Liver (tissue), 8 donors: ENCODE measurements at regions not wholly inside any gene's neighbourhood (a gene's known extent, or its start where the extent isn't known, plus 50 kb on each side); places are given as distances from the start of the nearest gene placed in this dataset.

Experiments used
- DNase-seq: peaks from one replicate; pipeline ENCODE4 v3.0.0-alpha.2; 2017; ENCODE audit warnings: low spot score
- H3K27ac ChIP-seq, 2 donors: one replicate each; pipeline ENCODE4 v1.7.0; 2013; ENCODE audit warnings: inconsistent platforms in 2 of 2, low read length in 2 of 2, control low read depth in 1 of 2, low read depth in 1 of 2, mild to moderate bottlenecking in 1 of 2
- H3K27me3 ChIP-seq, 4 donors: one replicate each; pipeline versions ENCODE4 v1.6.1 to v1.7.0; 2013; ENCODE audit warnings: low read length in 3 of 4, inconsistent platforms in 1 of 4, mild to moderate bottlenecking in 1 of 4, moderate library complexity in 1 of 4; ENCODE audit not compliant: control insufficient read depth in 4 of 4, insufficient read depth in 4 of 4
- H3K36me3 ChIP-seq, 4 donors: one replicate each; pipeline versions ENCODE4 v1.6.1 to v1.7.0; 2013; ENCODE audit warnings: low read length in 3 of 4, mild to moderate bottlenecking in 3 of 4, low read depth in 1 of 4, moderate library complexity in 1 of 4; ENCODE audit not compliant: control insufficient read depth in 4 of 4, insufficient read depth in 3 of 4
- H3K4me1 ChIP-seq, 4 donors: one replicate each; pipeline versions ENCODE4 v1.6.1 to v1.7.0; 2013; ENCODE audit warnings: low read length in 3 of 4, mild to moderate bottlenecking in 3 of 4, moderate library complexity in 1 of 4; ENCODE audit not compliant: control insufficient read depth in 4 of 4, insufficient read depth in 4 of 4
- H3K4me3 ChIP-seq, 3 donors: one replicate each; pipeline versions ENCODE4 v1.6.1 to v1.7.0; 2013; ENCODE audit warnings: low read length in 3 of 3, control low read depth in 1 of 3, low read depth in 1 of 3, mild to moderate bottlenecking in 1 of 3
- H3K9ac ChIP-seq, 2 donors: one replicate each; pipeline ENCODE4 v1.7.0; 2013; ENCODE audit warnings: low read length in 2 of 2, mild to moderate bottlenecking in 2 of 2, moderate library complexity in 2 of 2, control low read depth in 1 of 2, low read depth in 1 of 2
- H3K9me3 ChIP-seq, 4 donors: one replicate each; pipeline versions ENCODE4 v1.6.1 to v1.7.0; 2013; ENCODE audit warnings: low read length in 3 of 4; ENCODE audit not compliant: control insufficient read depth in 4 of 4
- EGR1 ChIP-seq, 2 donors: IDR thresholded peaks; 2 replicates each; pipeline ENCODE4 v1.6.1; 2016 to 2018; ENCODE audit warnings: antibody characterized with exemption in 2 of 2, low read depth in 2 of 2
- FOXA1 ChIP-seq: IDR thresholded peaks from 2 replicates; pipeline ENCODE4 v1.6.1; 2016; ENCODE audit warnings: antibody characterized with exemption
- FOXA2 ChIP-seq: IDR thresholded peaks from 2 replicates; pipeline ENCODE4 v1.6.1; 2016; ENCODE audit warnings: antibody characterized with exemption
- GABPA ChIP-seq, 2 donors: IDR thresholded peaks in 1 of 2; conservative IDR thresholded peaks in 1 of 2; 2 replicates each; pipeline ENCODE4 v1.6.1; 2016; ENCODE audit warnings: antibody characterized with exemption in 2 of 2, mild to moderate bottlenecking in 1 of 2, moderate library complexity in 1 of 2
- HNF4A ChIP-seq, 2 donors: conservative IDR thresholded peaks; 2 replicates each; pipeline ENCODE4 v1.6.1; 2016; ENCODE audit warnings: antibody characterized with exemption in 2 of 2, mild to moderate bottlenecking in 2 of 2
- HNF4G ChIP-seq: IDR thresholded peaks from 2 replicates; pipeline ENCODE4 v1.6.1; 2016; ENCODE audit warnings: antibody characterized with exemption
- JUND ChIP-seq, 2 donors: IDR thresholded peaks; 2 replicates each; pipeline ENCODE4 v1.6.1; 2016; ENCODE audit warnings: antibody characterized with exemption in 2 of 2
- NR2F2 ChIP-seq: IDR thresholded peaks from 2 replicates; pipeline ENCODE4 v1.6.1; 2016; ENCODE audit warnings: antibody characterized with exemption
- RAD21 ChIP-seq, 2 donors: IDR thresholded peaks; 2 replicates each; pipeline ENCODE4 v1.6.1; 2016; ENCODE audit warnings: antibody characterized with exemption in 2 of 2, mild to moderate bottlenecking in 2 of 2
- REST ChIP-seq: IDR thresholded peaks from 2 replicates; pipeline ENCODE4 v1.6.1; 2016; ENCODE audit warnings: antibody characterized with exemption, mild to moderate bottlenecking
- RXRA ChIP-seq, 2 donors: IDR thresholded peaks; 2 replicates each; pipeline ENCODE4 v1.6.1; 2017 to 2018; ENCODE audit warnings: antibody characterized with exemption in 2 of 2, mild to moderate bottlenecking in 1 of 2
- SP1 ChIP-seq: IDR thresholded peaks from 2 replicates; pipeline ENCODE4 v1.6.1; 2018; ENCODE audit warnings: antibody characterized with exemption, mild to moderate bottlenecking
- TAF1 ChIP-seq: conservative IDR thresholded peaks from 2 replicates; pipeline ENCODE4 v1.6.1; 2016; ENCODE audit warnings: antibody characterized with exemption, mild to moderate bottlenecking
- YY1 ChIP-seq: IDR thresholded peaks from 2 replicates; pipeline ENCODE4 v1.6.1; 2016; ENCODE audit warnings: antibody characterized with exemption, mild to moderate bottlenecking
- WGBS: extraction: QIAGEN DNeasy Blood & Tissue Kit; methylation state at CpG from one replicate; pipeline ENCODE4 v1.1.7; 2013; 5-methylcytosine and 5-hydroxymethylcytosine counted together
- TF ChIP-seq, protein P1 (sequence below): IDR thresholded peaks from 2 replicates; pipeline ENCODE4 v1.6.1; 2016; ENCODE audit warnings: antibody characterized with exemption
- TF ChIP-seq, protein P2 (sequence below): IDR thresholded peaks from 2 replicates; pipeline ENCODE4 v1.6.1; 2016; ENCODE audit warnings: antibody characterized with exemption
- TF ChIP-seq, protein P3 (sequence below): fragments of 150-350 bp; IDR thresholded peaks from 2 replicates; pipeline ENCODE4 v1.5.1; 2017; ENCODE audit warnings: improper control_type of control experiment, low read depth, low read length; ENCODE audit not compliant: missing input control
- TF ChIP-seq, protein P4 (sequence below): IDR thresholded peaks from 2 replicates; pipeline ENCODE4 v1.6.1; 2016; ENCODE audit warnings: antibody characterized with exemption
- donor health status: healthy.
- donor health status: healthy.
- donor health status: healthy.
- donor health status: healthy.
- donor health status: healthy.

GRCh38 chr2:183671233-183671632 is 547.0 kb downstream of the NUP35 start:
- TF ChIP-seq, protein P1, sequence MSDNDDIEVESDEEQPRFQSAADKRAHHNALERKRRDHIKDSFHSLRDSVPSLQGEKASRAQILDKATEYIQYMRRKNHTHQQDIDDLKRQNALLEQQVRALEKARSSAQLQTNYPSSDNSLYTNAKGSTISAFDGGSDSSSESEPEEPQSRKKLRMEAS, result no peak
- TF ChIP-seq JUND (IDR thresholded peaks at IDR 0.05), result no peak
- TF ChIP-seq TAF1, result no peak
- TF ChIP-seq GABPA (IDR thresholded peaks at IDR 0.05 in 1 of 2, conservative IDR thresholded peaks at IDR 0.05 in 1 of 2), result no peak
- no peak for TF ChIP-seq EGR1 (IDR thresholded peaks at IDR 0.05; ENCODE audit: low read depth in 2 of 2)
- TF ChIP-seq RAD21 (IDR thresholded peaks at IDR 0.05), result no peak
- no peak for TF ChIP-seq REST
- no peak for TF ChIP-seq FOXA2
- no peak for TF ChIP-seq FOXA1
- no peak for TF ChIP-seq HNF4A (conservative IDR thresholded peaks at IDR 0.05)
- TF ChIP-seq YY1, result no peak
- TF ChIP-seq SP1, result no peak
- TF ChIP-seq, protein P2, sequence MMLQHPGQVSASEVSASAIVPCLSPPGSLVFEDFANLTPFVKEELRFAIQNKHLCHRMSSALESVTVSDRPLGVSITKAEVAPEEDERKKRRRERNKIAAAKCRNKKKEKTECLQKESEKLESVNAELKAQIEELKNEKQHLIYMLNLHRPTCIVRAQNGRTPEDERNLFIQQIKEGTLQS, result no peak
- H3K27ac ChIP-seq, result no peak overlapping the region
- peaks cover 0 to 3% (median 0%) of the 10 kb centered on the region in 4 donors for H3K27me3 ChIP-seq
- H3K9me3 ChIP-seq, result no peaks in the 10 kb centered on the region
- DNase-seq, result no peak
- H3K9ac ChIP-seq, result no peak overlapping the region
- H3K4me1 ChIP-seq, result no peaks in the 10 kb centered on the region
- 62% methylated on average over 2 of the region's 2 CpGs for WGBS
- no peak overlapping the region for H3K4me3 ChIP-seq
- no peaks in the 10 kb centered on the region for H3K36me3 ChIP-seq

DNA sequence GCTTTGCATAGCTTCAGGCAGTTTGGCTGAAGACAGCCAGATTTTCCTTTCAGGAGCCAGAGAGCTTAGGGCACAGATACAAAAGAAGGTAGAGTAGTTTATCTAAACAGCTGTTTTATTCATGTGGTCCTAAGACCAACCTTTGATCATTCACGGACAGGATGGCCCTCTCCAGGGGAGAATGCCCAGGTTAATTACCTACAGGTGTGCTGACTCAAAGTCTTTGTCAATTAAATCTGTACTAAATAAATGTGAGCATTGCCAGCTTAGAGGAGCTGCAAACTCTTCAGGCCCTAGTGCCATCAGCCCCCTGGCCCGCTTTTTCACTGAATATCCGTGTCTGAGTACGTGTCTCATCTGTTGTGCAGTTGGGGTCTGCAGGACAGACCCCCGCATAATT is 554.7 kb downstream of the NUP35 start:
- H3K9ac ChIP-seq, result no peak overlapping the region
- no peaks in the 10 kb centered on the region for H3K36me3 ChIP-seq
- no peak overlapping the region for H3K27ac ChIP-seq
- H3K4me1 ChIP-seq, result no peaks in the 10 kb centered on the region
- no peaks in the 10 kb centered on the region for H3K27me3 ChIP-seq
- no peaks in the 10 kb centered on the region for H3K9me3 ChIP-seq
- TF ChIP-seq RAD21 (IDR thresholded peaks at IDR 0.05), result no peak
- no peak for TF ChIP-seq NR2F2
- no peak for TF ChIP-seq GABPA (IDR thresholded peaks at IDR 0.05 in 1 of 2, conservative IDR thresholded peaks at IDR 0.05 in 1 of 2)
- TF ChIP-seq JUND (IDR thresholded peaks at IDR 0.05), result no peak
- no peak for TF ChIP-seq REST
- no peak for TF ChIP-seq FOXA1
- TF ChIP-seq FOXA2, result no peak
- TF ChIP-seq HNF4A (conservative IDR thresholded peaks at IDR 0.05), result no peak
- TF ChIP-seq, protein P3, sequence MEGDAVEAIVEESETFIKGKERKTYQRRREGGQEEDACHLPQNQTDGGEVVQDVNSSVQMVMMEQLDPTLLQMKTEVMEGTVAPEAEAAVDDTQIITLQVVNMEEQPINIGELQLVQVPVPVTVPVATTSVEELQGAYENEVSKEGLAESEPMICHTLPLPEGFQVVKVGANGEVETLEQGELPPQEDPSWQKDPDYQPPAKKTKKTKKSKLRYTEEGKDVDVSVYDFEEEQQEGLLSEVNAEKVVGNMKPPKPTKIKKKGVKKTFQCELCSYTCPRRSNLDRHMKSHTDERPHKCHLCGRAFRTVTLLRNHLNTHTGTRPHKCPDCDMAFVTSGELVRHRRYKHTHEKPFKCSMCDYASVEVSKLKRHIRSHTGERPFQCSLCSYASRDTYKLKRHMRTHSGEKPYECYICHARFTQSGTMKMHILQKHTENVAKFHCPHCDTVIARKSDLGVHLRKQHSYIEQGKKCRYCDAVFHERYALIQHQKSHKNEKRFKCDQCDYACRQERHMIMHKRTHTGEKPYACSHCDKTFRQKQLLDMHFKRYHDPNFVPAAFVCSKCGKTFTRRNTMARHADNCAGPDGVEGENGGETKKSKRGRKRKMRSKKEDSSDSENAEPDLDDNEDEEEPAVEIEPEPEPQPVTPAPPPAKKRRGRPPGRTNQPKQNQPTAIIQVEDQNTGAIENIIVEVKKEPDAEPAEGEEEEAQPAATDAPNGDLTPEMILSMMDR, result no peak
- no peak for TF ChIP-seq SP1
- no peak for TF ChIP-seq HNF4G
- TF ChIP-seq, protein P4, sequence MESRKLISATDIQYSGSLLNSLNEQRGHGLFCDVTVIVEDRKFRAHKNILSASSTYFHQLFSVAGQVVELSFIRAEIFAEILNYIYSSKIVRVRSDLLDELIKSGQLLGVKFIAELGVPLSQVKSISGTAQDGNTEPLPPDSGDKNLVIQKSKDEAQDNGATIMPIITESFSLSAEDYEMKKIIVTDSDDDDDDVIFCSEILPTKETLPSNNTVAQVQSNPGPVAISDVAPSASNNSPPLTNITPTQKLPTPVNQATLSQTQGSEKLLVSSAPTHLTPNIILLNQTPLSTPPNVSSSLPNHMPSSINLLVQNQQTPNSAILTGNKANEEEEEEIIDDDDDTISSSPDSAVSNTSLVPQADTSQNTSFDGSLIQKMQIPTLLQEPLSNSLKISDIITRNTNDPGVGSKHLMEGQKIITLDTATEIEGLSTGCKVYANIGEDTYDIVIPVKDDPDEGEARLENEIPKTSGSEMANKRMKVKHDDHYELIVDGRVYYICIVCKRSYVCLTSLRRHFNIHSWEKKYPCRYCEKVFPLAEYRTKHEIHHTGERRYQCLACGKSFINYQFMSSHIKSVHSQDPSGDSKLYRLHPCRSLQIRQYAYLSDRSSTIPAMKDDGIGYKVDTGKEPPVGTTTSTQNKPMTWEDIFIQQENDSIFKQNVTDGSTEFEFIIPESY, result no peak
- TF ChIP-seq YY1, result no peak
- TF ChIP-seq TAF1, result no peak
- TF ChIP-seq EGR1 (IDR thresholded peaks at IDR 0.05; ENCODE audit: low read depth in 2 of 2), result no peak
- no peak for TF ChIP-seq RXRA (IDR thresholded peaks at IDR 0.05)
- TF ChIP-seq, protein P1, result no peak
- TF ChIP-seq, protein P2, result no peak
- WGBS, result 76% methylated on average over 5 of the region's 5 CpGs
- H3K4me3 ChIP-seq, result no peak overlapping the region
- no peak for DNase-seq
